GM23248 (cell line): ENCODE measurements at regions not wholly inside any gene's neighbourhood (a gene's known extent, or its start where the extent isn't known, plus 50 kb on each side); places are given as distances from the start of the nearest gene placed in this dataset.

Source experiments
- DNase-seq: peaks from one replicate; pipeline ENCODE4 v3.0.0-alpha.2; 2015
- H2AFZ ChIP-seq: fragments of 200-600 bp; sonication (generic); 2 replicates; pipeline ENCODE4 v1.6.1; 2016; ENCODE audit warnings: antibody characterized with exemption
- H3F3A ChIP-seq: fragments of 200-600 bp; sonication (generic); 2 replicates; pipeline ENCODE4 v1.6.1; 2016; ENCODE audit warnings: mild to moderate bottlenecking, antibody characterized with exemption, mixed run types; ENCODE audit not compliant: insufficient read depth
- H3K27ac ChIP-seq: fragments of 200-600 bp; sonication (generic); 2 replicates; pipeline ENCODE4 v1.5.1; 2016; ENCODE audit warnings: mild to moderate bottlenecking
- H3K27me3 ChIP-seq: fragments of 200-600 bp; sonication (generic); replicated peaks from 2 replicates; pipeline ENCODE4 v1.6.1; 2016; ENCODE audit warnings: mild to moderate bottlenecking; ENCODE audit not compliant: insufficient read depth
- H3K36me3 ChIP-seq: fragments of 200-600 bp; sonication (generic); 2 replicates; pipeline ENCODE4 v1.6.1; 2016; ENCODE audit warnings: low read depth, mild to moderate bottlenecking
- H3K4me1 ChIP-seq: fragments of 200-600 bp; sonication (generic); 2 replicates; pipeline ENCODE4 v1.6.1; 2016; ENCODE audit warnings: mild to moderate bottlenecking; ENCODE audit not compliant: insufficient read depth
- H3K4me2 ChIP-seq: fragments of 200-600 bp; sonication (generic); one replicate; pipeline ENCODE4 v1.6.1; 2016; ENCODE audit warnings: mild to moderate bottlenecking; ENCODE audit not compliant: unreplicated experiment
- H3K4me3 ChIP-seq: fragments of 200-600 bp; sonication (generic); 2 replicates; pipeline ENCODE4 v1.5.1; 2016; ENCODE audit warnings: mild to moderate bottlenecking
- H3K79me2 ChIP-seq: fragments of 200-600 bp; sonication (generic); 2 replicates; pipeline ENCODE4 v1.6.1; 2016; ENCODE audit warnings: mild to moderate bottlenecking; ENCODE audit not compliant: insufficient read depth
- H3K9ac ChIP-seq: fragments of 200-600 bp; sonication (generic); 2 replicates; pipeline ENCODE4 v1.6.1; 2016; ENCODE audit warnings: mild to moderate bottlenecking
- H3K9me2 ChIP-seq: fragments of 200-600 bp; sonication (generic); 2 replicates; pipeline ENCODE4 v1.6.1; 2016; ENCODE audit warnings: mixed run types, mild to moderate bottlenecking, moderate library complexity; ENCODE audit not compliant: insufficient read depth
- H3K9me3 ChIP-seq: fragments of 200-600 bp; sonication (generic); one replicate; pipeline ENCODE4 v1.6.1; 2017; ENCODE audit warnings: low read depth
- H4K20me1 ChIP-seq: fragments of 200-600 bp; sonication (generic); 2 replicates; pipeline ENCODE4 v1.6.0; 2016; ENCODE audit not compliant: insufficient read depth
- EZH2 ChIP-seq: fragments of 200-600 bp; sonication (generic); IDR thresholded peaks from 2 replicates; pipeline ENCODE4 v1.6.1; 2018; ENCODE audit warnings: antibody characterized with exemption, mild to moderate bottlenecking; ENCODE audit not compliant: insufficient read depth, poor library complexity, severe bottlenecking
- EZH2phosphoT487 ChIP-seq: fragments of 200-600 bp; sonication (generic); IDR thresholded peaks from 2 replicates; pipeline ENCODE4 v1.6.1; 2018; ENCODE audit warnings: antibody characterized with exemption, moderate library complexity, mild to moderate bottlenecking, low read depth; ENCODE audit not compliant: insufficient read depth
- WGBS, 2 experiments: methylation state at CpG; one replicate each; pipeline ENCODE4 v1.1.6; 2015 to 2017; ENCODE audit warnings: low lambda C conversion rate in 2 of 2, low coverage in 1 of 2; ENCODE audit errors: missing lambda C conversion rate in 2 of 2; 5-methylcytosine and 5-hydroxymethylcytosine counted together
- in situ Hi-C: fragments of 300-500 bp; cut with MboI; formaldehyde crosslinking; loops from 2 replicates; pipeline ENCODE4 v1.15.0; 2020

- Histone ChIP-seq H3K27ac (peak overlapping the region; percentile 63), H3F3A (no peaks in the 10 kb centered on the region), H3K9me3 (no peaks in the 10 kb centered on the region), H3K27me3 (no peaks in the 10 kb centered on the region), H3K4me2 (no peak overlapping the region), H2AFZ (no peak overlapping the region), H3K9ac (no peak overlapping the region), H4K20me1 (no peaks in the 10 kb centered on the region), H3K4me3 (no peak overlapping the region), H3K79me2 (no peaks in the 10 kb centered on the region), H3K4me1 (no peaks in the 10 kb centered on the region), H3K9me2 (no peaks in the 10 kb centered on the region), H3K36me3 (no peaks in the 10 kb centered on the region)
- DNase-seq, result peak; percentile 69
- in situ Hi-C loops, result no loop called here
- TF ChIP-seq EZH2phosphoT487 (no peak), EZH2 (no peak)
- WGBS, 2 experiments, result 5 to 9% methylated on average over 3 of the region's 3 CpGs
Measured at GRCh38 chr1:238409191-238409850, 518.6 kb upstream of the ZP4 start.

DNA sequence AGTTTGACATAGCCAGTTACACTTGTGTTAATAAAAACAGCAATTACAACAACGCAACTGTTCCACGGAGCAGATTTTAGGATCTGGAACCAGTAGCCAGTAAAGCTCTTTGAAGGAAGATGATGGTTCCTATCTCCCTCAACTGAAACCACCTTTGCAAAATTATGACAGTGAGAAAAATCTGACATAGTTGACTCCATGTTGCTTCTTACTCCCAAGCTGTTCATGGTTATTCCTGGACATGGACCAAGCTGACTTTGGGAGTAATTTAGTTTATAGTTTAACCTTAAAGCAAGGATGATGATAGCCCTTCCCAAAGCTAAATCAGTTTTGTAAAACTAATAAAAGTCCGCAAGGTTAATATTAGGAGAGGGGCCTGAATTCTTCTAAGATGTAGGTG is 518.0 kb upstream of the ZP4 start:
- Histone ChIP-seq H3K4me3 (no peak overlapping the region), H3K9ac (no peak overlapping the region), H3K4me1 (no peaks in the 10 kb centered on the region), H3K9me2 (no peaks in the 10 kb centered on the region), H3K4me2 (no peak overlapping the region), H2AFZ (no peak overlapping the region), H3K9me3 (no peaks in the 10 kb centered on the region), H3F3A (no peaks in the 10 kb centered on the region), H4K20me1 (no peaks in the 10 kb centered on the region), H3K27ac (peak overlapping the region; percentile 39; the same call in 1 of the 2 replicates), H3K27me3 (no peaks in the 10 kb centered on the region), H3K79me2 (no peaks in the 10 kb centered on the region), H3K36me3 (no peaks in the 10 kb centered on the region)
- TF ChIP-seq EZH2phosphoT487 (no peak), EZH2 (no peak)
- WGBS, 2 experiments, result 53% methylated on average over 3 of the region's 3 CpGs
- DNase-seq, result no peak
- in situ Hi-C loops, result no loop called here

DNA sequence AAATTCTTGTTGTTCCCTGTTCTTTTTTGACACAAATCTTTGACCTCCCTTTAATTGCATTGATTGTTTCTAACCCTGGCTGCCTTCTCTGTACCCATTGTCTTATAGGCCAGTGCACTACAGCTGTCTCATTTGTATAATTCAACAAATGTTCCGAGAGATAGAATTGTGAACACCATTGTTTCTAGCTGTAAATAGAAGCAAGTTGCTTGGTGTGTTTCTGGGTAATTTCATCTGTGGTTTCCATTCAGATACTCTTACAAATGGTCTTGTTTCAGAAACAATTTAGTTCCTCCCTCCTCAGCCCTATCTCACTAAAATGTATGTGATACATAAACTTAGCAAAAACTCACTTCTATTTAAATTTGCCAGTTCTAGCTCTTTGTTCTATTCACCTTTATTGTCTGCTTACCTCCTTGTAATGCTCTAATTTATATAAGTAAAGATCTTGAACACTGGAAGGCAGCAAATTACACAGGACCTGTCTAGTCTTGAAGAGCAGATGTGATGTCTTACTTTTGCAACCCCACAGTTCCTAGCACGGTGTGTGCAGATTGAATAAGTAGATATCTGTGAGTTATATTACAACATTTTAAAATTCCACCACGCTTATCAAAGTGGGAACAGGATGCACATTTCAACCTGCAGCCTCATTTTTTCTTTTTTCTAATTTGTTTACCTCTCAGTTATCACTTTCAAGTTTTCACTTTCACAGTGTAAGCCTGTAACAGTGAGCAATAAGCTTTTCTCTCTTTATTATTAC is 515.6 kb upstream of the ZP4 start:
- no peak for TF ChIP-seq EZH2phosphoT487
- no peak for TF ChIP-seq EZH2

DNA sequence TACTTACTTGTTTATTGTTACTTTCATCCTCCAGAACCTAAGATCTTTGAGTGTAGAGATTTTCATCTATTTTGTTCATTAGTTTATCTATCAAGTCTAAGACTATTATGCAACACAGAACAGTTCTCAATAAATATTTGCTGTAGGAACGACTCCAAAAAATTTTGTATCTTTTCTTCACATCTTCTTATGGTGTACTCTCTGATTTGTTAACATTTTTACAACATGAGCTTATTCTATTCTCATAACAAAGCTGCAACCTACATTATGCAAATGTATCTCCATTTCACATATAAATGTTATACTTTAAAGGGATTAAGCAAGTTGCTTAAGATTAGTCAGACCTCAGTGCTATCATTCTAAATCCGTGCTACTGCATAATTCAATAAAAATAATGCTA is 514.2 kb upstream of the ZP4 start:
- no peaks in the 10 kb centered on the region for H3K9me2 ChIP-seq
- H3K79me2 ChIP-seq, result no peaks in the 10 kb centered on the region
- 3 to 5% methylated on average over 2 of the region's 2 CpGs for WGBS, 2 experiments
- H3K9me3 ChIP-seq, result no peaks in the 10 kb centered on the region
- H3K27me3 ChIP-seq, result no peaks in the 10 kb centered on the region
- no peaks in the 10 kb centered on the region for H3K4me1 ChIP-seq
- no peak overlapping the region for H3K4me2 ChIP-seq
- in situ Hi-C loops, result no loop called here
- H3K27ac ChIP-seq, result no peak overlapping the region
- no peaks in the 10 kb centered on the region for H3F3A ChIP-seq
- H2AFZ ChIP-seq, result no peak overlapping the region
- no peaks in the 10 kb centered on the region for H4K20me1 ChIP-seq
- H3K4me3 ChIP-seq, result no peak overlapping the region
- no peak for TF ChIP-seq EZH2phosphoT487
- no peak for TF ChIP-seq EZH2
- no peak overlapping the region for H3K9ac ChIP-seq
- H3K36me3 ChIP-seq, result no peaks in the 10 kb centered on the region
- no peak for DNase-seq

More for the DNA sequence above, 515.6 kb upstream of the ZP4 start:
- Histone ChIP-seq H3K9me3 (no peaks in the 10 kb centered on the region), H3K79me2 (no peaks in the 10 kb centered on the region), H3K36me3 (no peaks in the 10 kb centered on the region), H2AFZ (no peak overlapping the region), H3K27me3 (no peaks in the 10 kb centered on the region), H3K4me3 (no peak overlapping the region), H4K20me1 (no peaks in the 10 kb centered on the region), H3K4me1 (no peaks in the 10 kb centered on the region), H3K9ac (no peak overlapping the region), H3K27ac (no peak overlapping the region), H3K4me2 (no peak overlapping the region), H3K9me2 (no peaks in the 10 kb centered on the region), H3F3A (no peaks in the 10 kb centered on the region)
- no peak for DNase-seq
- 12% methylated on average over 3 of the region's 3 CpGs for WGBS, 2 experiments
- in situ Hi-C loops, result no loop called here
